NCI-H524 treated with DMSO at 0.1 percent for 48 hours (cell line): ENCODE measurements at regions not wholly inside any gene's neighbourhood (a gene's known extent, or its start where the extent isn't known, plus 50 kb on each side); places are given as distances from the start of the nearest gene placed in this dataset.

Experiments used
- DNase-seq: peaks from one replicate; lab custom pipeline; 2025; lab: John Stamatoyannopoulos, UW

DNA sequence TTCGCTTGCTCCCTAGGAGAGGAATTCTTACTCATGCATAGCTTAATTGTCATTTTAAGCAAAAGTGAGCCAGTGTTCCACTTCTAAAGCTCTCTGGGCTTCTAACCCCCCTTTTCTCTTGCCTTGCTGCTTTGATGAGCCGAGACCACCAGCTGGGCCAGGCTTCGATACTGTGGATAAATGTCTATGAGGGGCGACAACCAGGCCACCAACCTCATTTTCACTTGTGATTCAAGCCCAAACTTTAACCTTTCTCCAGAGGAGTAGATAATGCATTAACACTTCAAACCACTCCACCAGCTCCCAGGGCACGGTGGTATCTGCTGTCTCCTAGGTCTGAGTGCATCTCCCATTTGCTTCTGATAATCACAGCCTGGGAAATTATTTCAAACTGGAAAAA is 205.6 kb downstream of the PSAT1 start:
- DNase-seq: no peak

DNA sequence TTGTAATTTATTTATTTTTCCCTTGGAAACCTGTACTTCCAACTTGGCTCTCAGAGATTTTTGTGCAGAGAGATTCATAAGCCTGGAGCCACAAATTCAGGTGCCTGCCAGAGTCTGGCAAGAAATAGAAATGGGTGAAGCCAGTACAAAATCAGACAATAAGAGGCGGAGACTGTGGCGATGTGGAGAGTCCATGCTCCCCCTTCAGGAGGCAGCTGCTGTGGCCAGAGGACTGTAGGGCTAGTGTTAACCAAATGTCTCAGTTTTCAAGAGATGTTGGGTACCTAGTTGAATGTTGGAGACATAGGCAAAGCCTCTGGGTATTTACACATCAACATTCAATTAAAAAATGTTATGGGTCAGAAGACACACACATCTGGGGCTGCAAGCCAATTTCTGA is 208.6 kb downstream of the PSAT1 start:
- DNase-seq: no peak

GRCh38 chr9:78507037-78507436 is 210.1 kb downstream of the PSAT1 start:
- no peak for DNase-seq

GRCh38 chr9:78510035-78510434 is 213.1 kb downstream of the PSAT1 start:
- no peak for DNase-seq

DNA sequence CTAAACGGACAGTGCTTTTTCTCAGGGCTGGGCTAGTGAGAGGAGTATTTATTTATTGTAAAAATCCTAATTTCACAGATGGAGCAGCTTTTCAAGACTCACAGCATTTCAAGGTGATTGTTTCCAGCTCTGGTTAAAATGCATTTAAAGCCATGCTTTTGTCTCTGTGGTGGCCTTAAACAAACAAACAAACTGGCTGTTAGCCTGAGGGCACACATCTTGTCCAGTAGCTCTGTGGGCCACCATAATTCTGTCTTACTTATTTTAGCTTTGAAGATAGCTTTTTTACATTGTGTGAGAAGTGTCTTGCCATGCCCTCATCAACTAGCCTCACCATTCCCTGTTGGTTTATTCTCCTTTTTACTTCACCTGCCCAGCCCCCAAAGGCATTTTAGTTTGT is 218.2 kb downstream of the PSAT1 start:
- no peak for DNase-seq

- no peak for DNase-seq
These were observed 222.9 kb downstream of the PSAT1 start for GRCh38 chr9:78519786-78520185.

DNA sequence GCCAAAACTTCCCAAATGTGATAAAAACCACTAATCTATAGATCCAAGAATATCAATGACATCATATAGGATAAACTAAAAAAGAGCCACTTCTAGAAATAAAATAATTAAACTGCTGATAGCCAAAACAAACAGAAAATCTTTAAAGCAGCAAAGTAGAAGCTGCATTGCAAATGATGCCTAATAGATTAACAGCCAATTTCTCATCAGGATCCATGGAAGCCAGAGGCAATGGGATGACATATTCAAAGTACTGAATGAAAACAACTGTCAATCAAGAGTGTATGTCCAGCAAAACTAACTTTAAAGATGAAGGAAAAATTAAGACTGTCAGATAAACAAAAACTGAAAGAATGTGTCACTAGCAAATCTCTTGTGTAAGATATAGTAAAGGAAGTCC is 224.8 kb downstream of the PSAT1 start:
- DNase-seq: no peak

- no peak for DNase-seq
These were observed 229.1 kb downstream of the PSAT1 start for GRCh38 chr9:78525986-78526560.

DNA sequence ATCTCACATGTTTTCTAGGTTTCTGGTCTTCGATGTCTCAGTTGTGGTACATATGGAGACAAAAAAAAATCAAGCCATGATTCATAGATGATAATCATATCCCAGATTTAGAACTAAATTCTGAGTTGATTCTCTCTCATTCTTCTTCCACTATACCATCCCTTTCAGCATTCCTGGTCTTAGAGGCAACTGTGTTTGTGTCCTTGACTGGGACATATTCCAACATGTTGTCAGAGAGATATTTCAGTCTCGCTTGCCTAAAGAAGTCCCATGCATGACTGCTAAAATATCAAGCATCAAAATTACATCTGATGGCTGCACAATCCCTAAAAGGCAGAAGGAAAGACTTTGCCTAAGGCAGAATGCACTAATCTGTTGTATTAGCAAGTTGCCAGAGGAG is 236.6 kb downstream of the PSAT1 start:
- DNase-seq: no peak

- no peak for DNase-seq
These were observed 242.3 kb downstream of the PSAT1 start for GRCh38 chr9:78539188-78539587.

- no peak for DNase-seq
These were observed 243.0 kb downstream of the PSAT1 start for GRCh38 chr9:78539904-78540303.

GRCh38 chr9:78541868-78542443 is 245.0 kb downstream of the PSAT1 start:
- DNase-seq: no peak

- no peak for DNase-seq
These were observed 245.7 kb downstream of the PSAT1 start for GRCh38 chr9:78542491-78543181.

GRCh38 chr9:78543353-78543752 is 246.4 kb downstream of the PSAT1 start:
- no peak for DNase-seq

DNA sequence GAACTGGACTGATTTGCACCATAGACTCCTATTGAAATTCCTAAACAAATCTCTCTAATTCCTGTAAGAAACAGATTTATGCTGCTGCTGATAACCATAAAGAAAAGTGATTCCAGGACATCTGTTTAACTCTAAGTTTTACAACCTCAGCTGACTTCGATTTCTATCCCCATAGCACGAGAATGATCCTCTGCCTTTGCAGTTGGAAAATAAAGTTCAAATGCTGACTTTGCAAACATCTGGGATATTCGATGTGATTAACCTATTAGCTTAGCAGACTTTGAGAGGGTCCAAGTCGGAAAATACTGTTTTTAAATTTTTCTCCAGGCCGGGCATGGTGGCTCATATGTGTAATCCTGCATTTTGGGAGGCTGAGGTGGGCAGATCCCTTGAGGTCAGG is 247.3 kb downstream of the PSAT1 start:
- no peak for DNase-seq

DNA sequence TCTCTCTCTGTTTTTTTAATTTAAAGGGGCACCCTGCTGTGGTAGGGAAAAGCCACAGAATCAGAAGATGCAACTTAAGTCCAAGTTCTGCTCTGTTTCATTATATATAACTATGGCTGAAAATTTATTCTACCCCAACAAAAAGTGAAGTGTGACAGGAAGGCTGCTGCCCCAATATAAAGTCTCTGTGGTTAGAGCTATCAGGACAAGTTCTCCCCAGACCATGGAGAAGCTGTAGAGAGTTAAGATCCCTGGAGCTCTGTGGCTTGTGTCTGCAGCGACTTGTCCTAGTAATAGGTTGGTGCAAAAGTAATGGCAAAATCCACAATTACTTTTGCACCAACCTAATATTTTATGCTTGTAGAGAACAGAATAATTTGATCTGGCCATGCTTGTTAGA is 250.9 kb downstream of the PSAT1 start:
- no peak for DNase-seq

DNA sequence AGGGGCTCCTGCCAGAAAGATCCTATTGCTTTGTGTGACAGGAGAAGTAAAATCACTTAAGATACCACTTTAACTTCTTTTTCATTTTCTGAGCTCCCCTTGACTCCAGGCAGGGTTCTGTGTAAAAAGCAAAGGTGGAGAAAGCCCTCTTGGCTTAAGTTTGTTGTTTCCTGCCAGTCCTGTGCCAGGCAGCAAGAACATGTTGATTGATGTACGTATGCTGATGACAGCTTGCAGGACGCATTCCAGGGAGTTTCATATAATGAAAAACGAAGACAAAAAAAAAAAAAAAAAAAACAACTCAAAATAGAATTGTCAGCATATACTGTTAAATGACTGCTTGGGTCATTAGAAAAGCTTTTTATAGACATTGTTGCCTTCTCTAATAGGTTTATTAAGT is 251.7 kb downstream of the PSAT1 start:
- no peak for DNase-seq

DNA sequence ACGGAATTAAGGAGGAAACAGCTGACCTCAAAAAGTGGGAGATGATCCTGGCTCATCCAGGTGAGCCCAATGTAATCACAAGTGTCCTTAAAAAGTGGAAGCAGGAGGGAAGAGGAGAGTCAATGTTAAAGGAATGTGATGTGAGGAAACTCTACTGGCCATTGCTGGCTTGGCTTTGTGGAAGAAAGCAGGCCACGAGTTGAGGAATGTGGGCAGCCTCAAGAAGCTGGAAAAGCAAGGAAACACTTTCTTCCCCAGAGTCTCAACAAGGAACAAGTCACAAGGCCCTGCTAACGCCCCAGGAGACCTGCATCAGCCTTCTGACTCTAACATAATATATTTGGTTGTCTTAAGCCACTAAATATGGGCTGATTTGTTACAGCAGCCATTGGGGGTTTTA is 252.8 kb downstream of the PSAT1 start:
- DNase-seq: no peak

DNA sequence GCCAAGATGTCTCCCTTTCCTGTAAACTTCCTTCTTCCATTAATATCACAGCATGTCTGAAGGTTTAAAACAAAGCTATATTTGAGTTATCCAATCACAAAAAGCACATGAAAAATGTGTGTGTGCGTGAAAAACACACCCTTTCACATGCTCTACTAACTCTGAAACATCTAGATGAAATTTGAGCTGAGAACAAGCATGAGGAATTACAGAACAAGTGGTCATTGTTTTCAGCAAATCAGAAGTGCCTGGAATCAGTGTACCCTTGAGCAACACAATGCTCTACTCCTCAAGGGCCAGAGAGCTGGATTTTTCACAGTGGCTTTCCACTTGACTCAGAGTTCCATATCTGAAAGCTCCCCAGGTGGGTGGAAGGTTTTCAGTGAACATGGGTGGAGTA is 255.9 kb downstream of the PSAT1 start:
- DNase-seq: no peak

DNA sequence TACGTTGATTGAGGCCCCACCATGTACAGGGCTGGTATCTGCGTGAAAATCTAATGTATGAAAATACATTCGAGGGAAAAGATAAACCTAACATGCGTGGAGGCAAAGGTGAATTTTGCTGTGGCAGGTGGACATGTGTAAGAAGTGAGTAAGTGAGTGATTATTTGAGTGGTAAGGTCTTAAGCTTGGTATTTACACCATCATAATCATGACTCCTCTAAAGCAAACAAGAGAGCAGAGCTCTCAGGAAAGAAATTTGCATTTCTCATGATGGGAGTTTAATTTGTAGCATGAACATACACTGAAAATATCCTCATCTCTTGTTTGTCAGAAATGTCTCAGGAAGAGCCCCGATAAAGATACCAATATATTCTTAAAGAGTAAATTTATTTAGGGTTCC is 260.6 kb downstream of the PSAT1 start:
- no peak for DNase-seq

DNA sequence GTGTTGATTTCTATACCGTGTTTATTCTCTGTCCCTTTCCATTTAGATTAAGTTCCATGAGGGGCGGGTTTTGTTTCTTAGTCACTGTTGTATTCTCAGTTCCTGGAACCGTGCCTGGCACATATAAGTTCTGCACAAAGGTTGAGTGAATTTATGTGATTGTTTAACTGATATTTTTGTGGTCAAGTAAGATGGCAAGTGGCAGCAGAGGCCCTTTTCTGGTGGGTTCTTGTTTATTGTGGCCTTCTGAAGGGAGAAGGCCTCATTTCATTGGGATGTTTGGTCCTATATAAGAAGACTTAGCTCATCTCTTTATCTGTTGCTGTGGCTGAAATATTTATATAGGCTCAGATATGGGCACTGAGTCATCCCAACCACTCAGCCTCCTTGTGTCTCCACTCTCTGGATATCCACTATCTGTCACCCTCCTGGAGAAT is 262.5 kb downstream of the PSAT1 start:
- no peak for DNase-seq

GRCh38 chr9:78562021-78562420 is 265.1 kb downstream of the PSAT1 start:
- no peak for DNase-seq

DNA sequence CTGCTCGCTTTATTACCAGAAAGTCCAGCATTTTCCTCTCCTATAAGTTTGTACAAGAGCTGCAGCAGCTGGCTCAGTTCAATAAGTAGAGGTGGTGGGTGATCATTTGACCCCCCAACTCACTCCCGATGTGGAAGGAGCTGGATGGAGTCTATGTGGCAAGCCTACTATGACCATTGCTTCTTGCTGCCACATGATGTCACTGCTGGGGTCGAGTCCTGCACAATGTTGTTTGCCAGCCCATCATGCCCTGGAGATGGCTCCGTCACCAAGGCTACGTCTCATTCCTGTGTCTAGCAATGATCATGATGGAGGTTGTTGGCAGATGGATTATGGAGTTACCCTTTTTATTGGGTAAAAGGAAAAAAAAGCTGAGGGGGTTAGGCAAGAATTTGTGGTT is 266.3 kb downstream of the PSAT1 start:
- DNase-seq: no peak

GRCh38 chr9:78565481-78565880 is 268.6 kb downstream of the PSAT1 start:
- no peak for DNase-seq
